Frontal cortex (tissue), 3 donors: ENCODE measurements at regions not wholly inside any gene's neighbourhood (a gene's known extent, or its start where the extent isn't known, plus 50 kb on each side); places are given as distances from the start of the nearest gene placed in this dataset.

Experiments used
- DNase-seq, 2 donors: peaks; one replicate each; pipeline ENCODE4 v3.0.0; 2012; ENCODE audit warnings: low spot score in 2 of 2
- FAIRE-seq: peaks from 2 replicates; lab custom pipeline; 2012; peaks lifted over from hg19 to GRCh38; lab: Jason Lieb, UNC
- donor health status: control.
- donor health status: control.
- donor health status: control.

- DNase-seq (no peak), FAIRE-seq (no peak)
Observed at GRCh38 chr13:32956595-32956933, 59.7 kb upstream of the KL start.

- DNase-seq, result no peak
- FAIRE-seq, result no peak
Observed at GRCh38 chr13:32960626-32961025, 55.6 kb upstream of the KL start.

GRCh38 chr13:32961724-32962123, 54.5 kb upstream of the KL start:
- FAIRE-seq, result no peak

GRCh38 chr13:32962342-32962741, 53.9 kb upstream of the KL start:
- FAIRE-seq (no peak), DNase-seq (no peak)

More at GRCh38 chr13:32961724-32962123, 54.5 kb upstream of the KL start:
- DNase-seq, result no peak

GRCh38 chr13:32964987-32965386, 51.2 kb upstream of the KL start:
- FAIRE-seq (no peak), DNase-seq (no peak)
